OCI-LY1 (cell line): ENCODE measurements at regions not wholly inside any gene's neighbourhood (a gene's known extent, or its start where the extent isn't known, plus 50 kb on each side); places are given as distances from the start of the nearest gene placed in this dataset.

Source experiments
- H2AFZ ChIP-seq: fragments of 200-600 bp; sonication (generic), shearing (Covaris generic); 2 replicates; pipeline ENCODE4 v1.6.0; 2014; ENCODE audit warnings: antibody characterized with exemption, mild to moderate bottlenecking, low read length
- H3F3A ChIP-seq: fragments of 200-600 bp; sonication (generic), shearing (Covaris generic); 2 replicates; pipeline ENCODE4 v1.6.0; 2014; ENCODE audit warnings: mild to moderate bottlenecking, antibody characterized with exemption, low read length, moderate library complexity; ENCODE audit not compliant: insufficient read depth
- H3K27ac ChIP-seq: fragments of 200-600 bp; sonication (generic); 2 replicates; pipeline ENCODE4 v1.5.1; 2014; ENCODE audit warnings: low read length, mixed run types, mild to moderate bottlenecking, low read depth; ENCODE audit not compliant: poor library complexity, severe bottlenecking
- H3K27me3 ChIP-seq: fragments of 200-600 bp; sonication (generic); 2 replicates; pipeline ENCODE4 v1.6.0; 2014; ENCODE audit warnings: antibody characterized with exemption, mild to moderate bottlenecking, low read length, moderate library complexity; ENCODE audit not compliant: insufficient read depth
- H3K36me3 ChIP-seq: fragments of 200-600 bp; sonication (generic); 2 replicates; pipeline ENCODE4 v1.6.1; 2014; ENCODE audit warnings: mild to moderate bottlenecking, antibody characterized with exemption, low read length, moderate library complexity, mixed read lengths; ENCODE audit not compliant: insufficient read depth
- H3K4me1 ChIP-seq: fragments of 200-600 bp; sonication (generic); 2 replicates; pipeline ENCODE4 v1.5.1; 2014; ENCODE audit warnings: mild to moderate bottlenecking, low read length, moderate library complexity; ENCODE audit not compliant: insufficient read depth, severe bottlenecking
- H3K4me2 ChIP-seq: fragments of 200-600 bp; sonication (generic), shearing (Covaris generic); 2 replicates; pipeline ENCODE4 v1.6.1; 2014; ENCODE audit warnings: low read length
- H3K4me3 ChIP-seq: fragments of 200-600 bp; sonication (generic); 2 replicates; pipeline ENCODE4 v1.5.1; 2014; ENCODE audit warnings: low read length, low read depth, mild to moderate bottlenecking, mixed read lengths; ENCODE audit not compliant: poor library complexity, severe bottlenecking
- H3K79me2 ChIP-seq: fragments of 200-600 bp; shearing (Covaris generic); 2 replicates; pipeline ENCODE4 v1.6.1; 2016; ENCODE audit warnings: mixed run types, low read length, mixed read lengths; ENCODE audit not compliant: insufficient read depth
- H3K9ac ChIP-seq: fragments of 200-600 bp; sonication (generic), shearing (Covaris generic); 2 replicates; pipeline ENCODE4 v1.6.1; 2014; ENCODE audit warnings: mild to moderate bottlenecking, low read length, mixed read lengths
- H3K9me2 ChIP-seq: fragments of 200-600 bp; sonication (generic), shearing (Covaris generic); 2 replicates; pipeline ENCODE4 v1.6.1; 2014; ENCODE audit warnings: low read depth, mild to moderate bottlenecking, low read length, mixed read lengths
- H3K9me3 ChIP-seq: fragments of 200-600 bp; shearing (Covaris generic); 2 replicates; pipeline ENCODE4 v1.6.1; 2014; ENCODE audit warnings: low read length, mixed read lengths
- H4K20me1 ChIP-seq: fragments of 200-600 bp; sonication (generic), shearing (Covaris generic); 2 replicates; pipeline ENCODE4 v1.6.0; 2016; ENCODE audit warnings: mild to moderate bottlenecking, low read length; ENCODE audit not compliant: insufficient read depth
- EZH2 ChIP-seq: fragments of 200-600 bp; sonication (generic), shearing (Covaris generic); IDR thresholded peaks from 2 replicates; pipeline ENCODE4 v1.8.0; 2017; ENCODE audit warnings: borderline replicate concordance, mixed run types, mild to moderate bottlenecking, antibody characterized with exemption, low read length, moderate library complexity, mixed read lengths
- TF ChIP-seq, protein P1 (sequence below): fragments of 200-600 bp; sonication (generic), shearing (Covaris generic); IDR thresholded peaks from 2 replicates; pipeline ENCODE4 v1.5.1; 2017; ENCODE audit warnings: mild to moderate bottlenecking, antibody characterized with exemption, low read length, moderate library complexity, mixed read lengths

DNA sequence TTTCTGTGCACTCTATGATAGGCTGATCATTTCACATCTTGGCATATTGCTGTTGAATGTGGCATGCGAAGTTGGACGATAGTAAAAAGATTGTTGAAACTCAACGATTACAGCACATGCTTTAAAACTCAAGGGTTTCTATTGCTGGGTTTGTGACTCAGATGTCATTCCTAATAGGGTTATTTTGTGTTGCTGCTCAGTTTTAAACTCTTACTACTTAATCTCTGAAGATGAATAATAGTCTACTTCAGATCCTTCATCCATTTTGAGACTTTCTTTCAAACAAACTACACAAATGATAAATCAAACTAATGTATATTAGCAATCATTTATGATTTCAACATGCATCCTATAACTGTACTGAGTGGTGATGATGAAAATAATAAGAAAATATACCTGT is 71.3 kb upstream of the MBNL1 start:
- H3K36me3 ChIP-seq: no peaks in the 10 kb centered on the region
- H4K20me1 ChIP-seq: no peaks in the 10 kb centered on the region
- no peaks in the 10 kb centered on the region for H3K27me3 ChIP-seq
- H3K79me2 ChIP-seq: no peaks in the 10 kb centered on the region
- TF ChIP-seq, protein P1, sequence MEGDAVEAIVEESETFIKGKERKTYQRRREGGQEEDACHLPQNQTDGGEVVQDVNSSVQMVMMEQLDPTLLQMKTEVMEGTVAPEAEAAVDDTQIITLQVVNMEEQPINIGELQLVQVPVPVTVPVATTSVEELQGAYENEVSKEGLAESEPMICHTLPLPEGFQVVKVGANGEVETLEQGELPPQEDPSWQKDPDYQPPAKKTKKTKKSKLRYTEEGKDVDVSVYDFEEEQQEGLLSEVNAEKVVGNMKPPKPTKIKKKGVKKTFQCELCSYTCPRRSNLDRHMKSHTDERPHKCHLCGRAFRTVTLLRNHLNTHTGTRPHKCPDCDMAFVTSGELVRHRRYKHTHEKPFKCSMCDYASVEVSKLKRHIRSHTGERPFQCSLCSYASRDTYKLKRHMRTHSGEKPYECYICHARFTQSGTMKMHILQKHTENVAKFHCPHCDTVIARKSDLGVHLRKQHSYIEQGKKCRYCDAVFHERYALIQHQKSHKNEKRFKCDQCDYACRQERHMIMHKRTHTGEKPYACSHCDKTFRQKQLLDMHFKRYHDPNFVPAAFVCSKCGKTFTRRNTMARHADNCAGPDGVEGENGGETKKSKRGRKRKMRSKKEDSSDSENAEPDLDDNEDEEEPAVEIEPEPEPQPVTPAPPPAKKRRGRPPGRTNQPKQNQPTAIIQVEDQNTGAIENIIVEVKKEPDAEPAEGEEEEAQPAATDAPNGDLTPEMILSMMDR: no peak
- no peak for TF ChIP-seq EZH2
- H3F3A ChIP-seq: no peaks in the 10 kb centered on the region
- H3K4me1 ChIP-seq: peaks cover 91% of the 10 kb centered on the region
- H3K9ac ChIP-seq: peak overlapping the region; percentile 70
- H3K9me3 ChIP-seq: no peaks in the 10 kb centered on the region
- H3K4me3 ChIP-seq: peak overlapping the region; percentile 30
- peak overlapping the region; percentile 88 for H2AFZ ChIP-seq
- peak overlapping the region; percentile 76 for H3K4me2 ChIP-seq
- no peaks in the 10 kb centered on the region for H3K9me2 ChIP-seq
- peak overlapping the region; percentile 93 for H3K27ac ChIP-seq

DNA sequence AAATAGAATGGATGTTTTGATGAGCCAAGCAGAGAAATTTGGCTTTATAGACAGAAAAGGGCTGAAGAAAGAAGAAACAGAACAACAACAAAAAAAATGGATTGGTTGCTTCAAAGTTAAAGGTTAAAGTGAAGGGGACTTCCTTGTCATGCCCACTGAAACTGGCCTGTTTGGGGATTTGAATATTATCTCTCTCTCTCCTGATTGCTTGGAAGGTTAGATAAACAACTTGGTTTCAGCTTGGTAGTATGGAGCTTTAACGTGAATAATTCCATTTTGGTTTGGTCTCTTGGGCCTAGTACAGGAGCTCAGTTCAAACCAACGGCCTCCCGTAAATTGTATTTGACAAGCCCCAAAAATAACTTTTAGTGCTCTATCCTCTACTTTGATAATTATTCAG is 70.8 kb upstream of the MBNL1 start:
- no peaks in the 10 kb centered on the region for H3K79me2 ChIP-seq
- TF ChIP-seq, protein P1: no peak
- TF ChIP-seq EZH2: no peak
- H2AFZ ChIP-seq: peak overlapping the region; percentile 88
- H3F3A ChIP-seq: no peaks in the 10 kb centered on the region
- H4K20me1 ChIP-seq: no peaks in the 10 kb centered on the region
- H3K9me3 ChIP-seq: no peaks in the 10 kb centered on the region
- peak overlapping the region; percentile 76 for H3K4me2 ChIP-seq
- peak overlapping the region; percentile 93 for H3K27ac ChIP-seq
- H3K4me3 ChIP-seq: peak overlapping the region; percentile 30
- H3K27me3 ChIP-seq: no peaks in the 10 kb centered on the region
- H3K9me2 ChIP-seq: no peaks in the 10 kb centered on the region
- H3K4me1 ChIP-seq: peaks cover 93% of the 10 kb centered on the region
- H3K9ac ChIP-seq: peak overlapping the region; percentile 70
- no peaks in the 10 kb centered on the region for H3K36me3 ChIP-seq

DNA sequence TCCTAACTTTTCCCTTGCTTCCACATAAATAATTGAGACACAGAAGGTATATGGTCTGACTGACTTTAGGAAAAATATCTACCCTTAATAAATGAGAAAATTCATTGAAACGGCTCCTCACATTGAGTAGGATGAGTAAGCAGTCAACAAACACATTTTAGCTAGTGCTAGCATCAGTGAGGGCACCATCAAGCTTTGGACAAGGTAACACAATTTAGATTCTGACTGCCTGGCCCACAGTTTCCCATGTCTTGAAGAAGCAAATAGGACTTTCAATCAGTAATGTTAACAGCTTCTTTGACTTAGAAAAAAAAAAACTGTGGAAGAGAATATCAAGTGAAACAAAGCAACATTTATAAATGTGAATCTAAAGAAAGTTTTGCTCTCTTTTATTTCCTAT is 70.1 kb upstream of the MBNL1 start:
- Histone ChIP-seq H3K36me3 (no peaks in the 10 kb centered on the region), H3K9me3 (no peaks in the 10 kb centered on the region), H4K20me1 (no peaks in the 10 kb centered on the region), H3K4me3 (peak overlapping the region; percentile 46), H3K79me2 (no peaks in the 10 kb centered on the region), H3F3A (no peaks in the 10 kb centered on the region), H3K27ac (peak overlapping the region; percentile 93), H3K9me2 (no peaks in the 10 kb centered on the region), H3K27me3 (no peaks in the 10 kb centered on the region), H3K9ac (peak overlapping the region; percentile 70), H3K4me1 (peaks cover 93% of the 10 kb centered on the region), H3K4me2 (peak overlapping the region; percentile 76), H2AFZ (no peak overlapping the region)
- TF ChIP-seq, protein P1: no peak
- no peak for TF ChIP-seq EZH2
